ENCODE measurements at regions not wholly inside any gene's neighbourhood (a gene's known extent, or its start where the extent isn't known, plus 50 kb on each side); places are given as distances from the start of the nearest gene placed in this dataset.

GRCh38 chr1:90193116-90193515 is 198.2 kb downstream of the ZNF326 start:
- in situ Hi-C loops (cut with MboI; ENCODE audit: low sequenced_read_pairs in 4 of 4) (no loop called here), intact Hi-C loops (cut with DNase I; ENCODE audit: low total_unique reads) (no loop called here)
- no peak for ATAC-seq

GRCh38 chr1:90192408-90192807 is 197.5 kb downstream of the ZNF326 start:
- in situ Hi-C loops (cut with MboI; ENCODE audit: low sequenced_read_pairs in 4 of 4) (no loop called here), intact Hi-C loops (cut with DNase I; ENCODE audit: low total_unique reads) (no loop called here)
- ATAC-seq (no peak), DNase-seq (no peak)
- H3K4me1 ChIP-seq, result no peaks in the 10 kb centered on the region
- H3K4me3 ChIP-seq, result no peak overlapping the region
- TF ChIP-seq CTCF (IDR thresholded peaks at IDR 0.05 in 4 of 5, conservative IDR thresholded peaks at IDR 0.05 in 1 of 5), result no peak
- TF ChIP-seq POLR2A (IDR thresholded peaks at IDR 0.05), result no peak
- no peak overlapping the region for H3K27ac ChIP-seq
- H3K9me3 ChIP-seq, result no peaks in the 10 kb centered on the region
- no peaks in the 10 kb centered on the region for H3K27me3 ChIP-seq
- H3K36me3 ChIP-seq, result no peaks in the 10 kb centered on the region

More at GRCh38 chr1:90193116-90193515, 198.2 kb downstream of the ZNF326 start:
- Histone ChIP-seq H3K36me3 (no peaks in the 10 kb centered on the region), H3K27me3 (no peaks in the 10 kb centered on the region), H3K4me1 (no peaks in the 10 kb centered on the region), H3K9me3 (no peaks in the 10 kb centered on the region), H3K27ac (no peak overlapping the region), H3K4me3 (no peak overlapping the region)
- no peak for TF ChIP-seq CTCF (IDR thresholded peaks at IDR 0.05 in 4 of 5, conservative IDR thresholded peaks at IDR 0.05 in 1 of 5)
- no peak for TF ChIP-seq POLR2A (IDR thresholded peaks at IDR 0.05)
- no peak for DNase-seq

GRCh38 chr1:90190523-90190922 is 195.6 kb downstream of the ZNF326 start:
- H3K27ac ChIP-seq, result no peak overlapping the region
- in situ Hi-C loops (cut with MboI; ENCODE audit: low sequenced_read_pairs in 4 of 4), result no loop called here
- no peaks in the 10 kb centered on the region for H3K4me1 ChIP-seq
- H3K9me3 ChIP-seq, result no peaks in the 10 kb centered on the region
- no peaks in the 10 kb centered on the region for H3K36me3 ChIP-seq
- DNase-seq (no peak), ATAC-seq (no peak)
- H3K4me3 ChIP-seq, result no peak overlapping the region
- intact Hi-C loops (cut with DNase I; ENCODE audit: low total_unique reads), result no loop called here
- H3K27me3 ChIP-seq, result no peaks in the 10 kb centered on the region
- no peak for TF ChIP-seq POLR2A (IDR thresholded peaks at IDR 0.05)

GRCh38 chr1:90189889-90190288 is 195.0 kb downstream of the ZNF326 start:
- intact Hi-C loops (cut with DNase I; ENCODE audit: low total_unique reads) (no loop called here), in situ Hi-C loops (cut with MboI; ENCODE audit: low sequenced_read_pairs in 4 of 4) (no loop called here)
- Histone ChIP-seq H3K9me3 (no peaks in the 10 kb centered on the region), H3K4me1 (no peaks in the 10 kb centered on the region), H3K27ac (no peak overlapping the region), H3K36me3 (no peaks in the 10 kb centered on the region), H3K4me3 (no peak overlapping the region), H3K27me3 (no peaks in the 10 kb centered on the region)
- TF ChIP-seq POLR2A (IDR thresholded peaks at IDR 0.05) (no peak), CTCF (IDR thresholded peaks at IDR 0.05 in 4 of 5, conservative IDR thresholded peaks at IDR 0.05 in 1 of 5) (no peak)
- no peak for ATAC-seq
- no peak for DNase-seq

GRCh38 chr1:90187323-90187585 is 192.3 kb downstream of the ZNF326 start:
- in situ Hi-C loops (cut with MboI; ENCODE audit: low sequenced_read_pairs in 4 of 4) (no loop called here), intact Hi-C loops (cut with DNase I; ENCODE audit: low total_unique reads) (no loop called here)
- no peak overlapping the region for H3K4me3 ChIP-seq
- H3K27ac ChIP-seq, result no peak overlapping the region
- H3K4me1 ChIP-seq, result no peaks in the 10 kb centered on the region
- H3K9me3 ChIP-seq, result no peaks in the 10 kb centered on the region
- no peak for ATAC-seq
- H3K36me3 ChIP-seq, result no peaks in the 10 kb centered on the region
- no peak for DNase-seq
- no peaks in the 10 kb centered on the region for H3K27me3 ChIP-seq
- TF ChIP-seq POLR2A (IDR thresholded peaks at IDR 0.05) (no peak), CTCF (IDR thresholded peaks at IDR 0.05 in 4 of 5, conservative IDR thresholded peaks at IDR 0.05 in 1 of 5) (no peak)
